Lung (tissue), 11 donors: ENCODE measurements at regions not wholly inside any gene's neighbourhood (a gene's known extent, or its start where the extent isn't known, plus 50 kb on each side); places are given as distances from the start of the nearest gene placed in this dataset.

Source experiments
- ATAC-seq: fragments of 200-7000 bp; cut with Tn5 transposase; one replicate; pipeline ENCODE4 v1.9.1; 2020; ENCODE audit warnings: moderate number of reproducible peaks; ENCODE audit not compliant: insufficient read depth, low FRiP score
- DNase-seq, 3 donors: peaks; one replicate each; pipeline ENCODE4 v3.0.0-alpha.2; 2013 to 2017
- H3K27ac ChIP-seq, 2 donors: one replicate each; pipeline ENCODE4 v1.5.1; 2013; ENCODE audit warnings: mild to moderate bottlenecking in 2 of 2, moderate library complexity in 2 of 2, control low read depth in 1 of 2, inconsistent platforms in 1 of 2, low read depth in 1 of 2, low read length in 1 of 2
- H3K27me3 ChIP-seq, 3 donors: one replicate each; pipeline ENCODE4 v1.5.1; 2013; ENCODE audit warnings: low read length in 2 of 3; ENCODE audit not compliant: control insufficient read depth in 3 of 3, insufficient read depth in 3 of 3
- H3K36me3 ChIP-seq, 4 donors: one replicate each; pipeline ENCODE4 v1.5.1; 2013; ENCODE audit warnings: low read length in 4 of 4, mild to moderate bottlenecking in 1 of 4, moderate library complexity in 1 of 4; ENCODE audit not compliant: control insufficient read depth in 4 of 4, insufficient read depth in 4 of 4
- H3K4me1 ChIP-seq, 5 donors: one replicate each; pipeline ENCODE4 v1.5.1; 2013; ENCODE audit warnings: low read length in 5 of 5, mild to moderate bottlenecking in 2 of 5, moderate library complexity in 1 of 5; ENCODE audit not compliant: control insufficient read depth in 5 of 5, insufficient read depth in 5 of 5
- H3K4me3 ChIP-seq: one replicate; pipeline ENCODE4 v1.5.1; 2013; ENCODE audit warnings: mild to moderate bottlenecking, control low read depth, moderate library complexity
- H3K9ac ChIP-seq, 2 donors: one replicate each; pipeline ENCODE4 v1.5.1; 2013; ENCODE audit warnings: low read length in 2 of 2, control low read depth in 1 of 2; ENCODE audit not compliant: insufficient read depth in 1 of 2
- H3K9me3 ChIP-seq, 4 donors: one replicate each; pipeline ENCODE4 v1.5.1; 2013; ENCODE audit warnings: low read length in 3 of 4, mild to moderate bottlenecking in 1 of 4, moderate library complexity in 1 of 4; ENCODE audit not compliant: control insufficient read depth in 4 of 4, insufficient read depth in 3 of 4
- CTCF ChIP-seq: IDR thresholded peaks from 2 replicates; pipeline ENCODE4 v1.5.1; 2012; ENCODE audit warnings: mild to moderate bottlenecking; ENCODE audit errors: control extremely low read depth, extremely low read depth
- WGBS, 2 donors: extraction: QIAGEN DNeasy Blood & Tissue Kit; methylation state at CpG; one replicate each; pipeline ENCODE4 v1.1.7; 2013; 5-methylcytosine and 5-hydroxymethylcytosine counted together
- donor health status: control.
- donor health status: control.
- donor health status: Bipolar disorder and iron deficiency.
- donor health status: healthy.
- donor health status: DM: yes; HTN: yes; CAD: no.

GRCh38 chr3:24905266-24905665 lies 410.6 kb upstream of the THRB start:
- no peak for TF ChIP-seq CTCF
- 93 to 96% methylated on average over 1 of the region's 1 CpG for WGBS, 2 donors
- ATAC-seq (no peak), DNase-seq (no peak)
- peaks cover 0 to 9% (median 0%) of the 10 kb centered on the region in 5 donors for H3K4me1 ChIP-seq
- no peak overlapping the region for H3K4me3 ChIP-seq
- H3K9ac ChIP-seq = no peak overlapping the region
- H3K27me3 ChIP-seq = no peaks in the 10 kb centered on the region
- H3K27ac ChIP-seq = no peak overlapping the region
- H3K9me3 ChIP-seq = no peaks in the 10 kb centered on the region
- H3K36me3 ChIP-seq = no peaks in the 10 kb centered on the region

GRCh38 chr3:24907106-24907505 lies 412.5 kb upstream of the THRB start:
- peaks cover 0 to 12% (median 0%) of the 10 kb centered on the region in 5 donors for H3K4me1 ChIP-seq
- no peak for ATAC-seq
- no peaks in the 10 kb centered on the region for H3K36me3 ChIP-seq
- H3K9me3 ChIP-seq = peaks cover 0 to 3% (median 0%) of the 10 kb centered on the region in 4 donors
- 82 to 87% methylated on average over 2 of the region's 2 CpGs for WGBS, 2 donors
- no peak for TF ChIP-seq CTCF
- peak; percentile 34 to 91 (median 87) for DNase-seq
- H3K9ac ChIP-seq = no peak overlapping the region
- no peaks in the 10 kb centered on the region for H3K27me3 ChIP-seq
- no peak overlapping the region for H3K4me3 ChIP-seq
- H3K27ac ChIP-seq = no peak overlapping the region

GRCh38 chr3:24911076-24911475 lies 416.4 kb upstream of the THRB start:
- H3K27me3 ChIP-seq = no peaks in the 10 kb centered on the region
- TF ChIP-seq CTCF = no peak
- H3K36me3 ChIP-seq = no peaks in the 10 kb centered on the region
- no peak overlapping the region for H3K4me3 ChIP-seq
- H3K4me1 ChIP-seq = peaks cover 0 to 12% (median 0%) of the 10 kb centered on the region in 5 donors
- 75% methylated on average over 3 of the region's 3 CpGs for WGBS, 2 donors
- H3K9me3 ChIP-seq = peaks cover 0 to 3% (median 0%) of the 10 kb centered on the region in 4 donors
- peak in 2 of 3 donors; percentile 71 to 80 for DNase-seq
- no peak for ATAC-seq
- no peak overlapping the region for H3K9ac ChIP-seq
- no peak overlapping the region for H3K27ac ChIP-seq

GRCh38 chr3:24915639-24916038 lies 421.0 kb upstream of the THRB start:
- no peak for TF ChIP-seq CTCF
- no peaks in the 10 kb centered on the region for H3K27me3 ChIP-seq
- no peak overlapping the region for H3K9ac ChIP-seq
- WGBS, 2 donors = 68 to 82% methylated on average over 2 of the region's 2 CpGs
- H3K4me1 ChIP-seq = peaks cover 0 to 1% (median 0%) of the 10 kb centered on the region in 5 donors
- no peak for ATAC-seq
- H3K27ac ChIP-seq = no peak overlapping the region
- no peak overlapping the region for H3K4me3 ChIP-seq
- no peak for DNase-seq
- no peaks in the 10 kb centered on the region for H3K36me3 ChIP-seq
- H3K9me3 ChIP-seq = peaks cover 0 to 3% (median 0%) of the 10 kb centered on the region in 4 donors
